CD4-positive, alpha-beta T cell treated with Interleukin-6 for 4 hours (primary cell): ENCODE measurements at regions not wholly inside any gene's neighbourhood (a gene's known extent, or its start where the extent isn't known, plus 50 kb on each side); places are given as distances from the start of the nearest gene placed in this dataset.

Experiments
- DNase-seq: peaks from one replicate; pipeline ENCODE4 v3.0.0-alpha.2; 2020; ENCODE audit warnings: mixed read lengths

DNA sequence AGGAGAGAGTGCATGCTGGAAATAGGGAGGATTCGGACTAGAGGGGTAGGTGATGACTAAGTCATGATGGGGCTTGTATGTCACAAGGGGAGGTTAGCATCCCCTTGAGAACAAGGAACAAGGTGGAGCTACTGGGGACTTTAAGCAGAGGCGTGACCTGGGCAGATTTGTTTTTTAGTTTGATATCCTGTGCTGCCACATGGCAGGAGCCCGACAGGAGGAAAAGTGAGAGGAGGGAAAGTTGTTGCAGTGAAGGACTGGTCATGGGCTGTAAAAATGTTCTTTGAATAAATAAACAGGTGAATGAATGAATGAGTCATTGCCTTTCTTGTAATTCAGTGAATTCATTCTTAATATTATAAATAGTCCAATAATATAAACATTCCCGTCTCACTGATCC, 365.1 kb upstream of the CDH5 start:
- DNase-seq, result no peak

GRCh38 chr16:65998443-65998842, 368.0 kb upstream of the CDH5 start:
- DNase-seq, result no peak

DNA sequence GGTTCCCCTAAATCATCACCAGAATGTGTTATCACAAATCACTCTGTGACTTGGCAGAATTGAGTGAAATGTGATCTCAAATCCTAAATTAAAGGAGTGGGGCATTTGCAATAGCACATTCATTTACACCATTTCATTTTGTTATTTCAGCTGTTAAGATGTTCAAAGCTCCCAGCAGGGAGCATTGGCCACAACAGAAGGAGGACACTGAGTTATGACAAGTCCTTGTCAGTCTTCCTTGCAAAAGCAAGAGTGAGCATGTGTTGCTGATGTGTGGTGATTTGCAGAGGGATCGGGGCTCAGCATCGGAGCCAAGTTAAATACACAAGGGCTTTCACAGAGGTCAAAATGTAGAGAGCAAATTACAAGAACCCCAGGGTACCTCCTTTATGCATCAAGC, 372.2 kb upstream of the CDH5 start:
- DNase-seq, result no peak

- DNase-seq, result no peak
These were observed 375.3 kb upstream of the CDH5 start for GRCh38 chr16:65991149-65991701.

DNA sequence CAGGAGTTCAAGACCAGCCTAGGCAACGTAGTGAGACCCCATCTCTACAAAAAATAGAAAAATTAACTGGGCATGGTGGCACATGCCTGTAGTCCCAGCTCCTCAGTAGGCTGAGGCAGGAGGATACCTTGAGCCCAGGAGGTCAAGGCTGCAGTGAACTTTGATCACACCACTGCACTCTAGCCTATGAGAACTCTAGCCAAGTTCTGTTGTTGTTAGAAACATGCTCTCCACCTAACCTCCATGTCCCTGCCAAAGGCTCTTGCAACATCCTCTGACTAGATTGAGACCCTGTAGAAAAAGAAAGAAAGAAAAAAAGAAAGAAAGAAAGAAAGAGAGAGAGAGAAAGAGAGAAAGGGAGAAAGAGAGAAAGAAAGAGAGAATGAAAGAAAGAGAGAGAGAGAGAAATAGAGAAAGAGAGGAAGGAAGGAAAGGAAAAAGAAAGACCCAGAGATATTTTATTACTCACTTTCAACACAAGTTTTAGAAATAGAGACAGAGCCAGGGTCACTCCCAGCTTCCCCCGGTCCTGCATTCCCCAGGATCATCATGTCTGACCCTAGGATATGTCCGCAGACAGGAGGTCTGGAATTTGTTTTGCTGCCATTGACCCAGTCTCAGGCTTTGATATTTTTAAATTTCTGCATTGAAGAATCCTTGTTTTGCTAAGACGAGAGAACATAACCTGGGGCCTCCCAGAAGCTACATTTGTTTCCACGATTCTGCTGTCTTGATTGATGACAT, 376.5 kb upstream of the CDH5 start:
- DNase-seq, result no peak

- no peak for DNase-seq
These were observed 378.4 kb upstream of the CDH5 start for GRCh38 chr16:65988024-65988595.

DNA sequence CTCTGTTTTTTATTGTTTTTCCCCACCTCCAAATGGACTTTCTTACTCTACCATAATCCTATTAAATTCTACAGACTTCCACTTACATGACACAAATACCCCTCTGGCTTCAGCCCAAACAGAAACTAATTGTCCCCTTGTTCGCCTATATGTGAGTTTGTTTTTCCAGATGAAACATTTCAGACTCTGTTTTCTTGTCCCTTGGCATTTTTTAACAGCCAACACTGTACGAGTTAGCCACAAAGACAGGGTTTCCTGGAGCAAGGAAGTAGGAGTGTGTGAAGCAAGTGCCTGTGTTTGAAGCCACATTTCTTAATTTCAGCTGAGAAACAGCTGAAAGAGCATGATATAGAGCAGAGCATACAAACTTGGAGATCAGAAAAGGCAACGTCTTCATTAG, 382.2 kb upstream of the CDH5 start:
- no peak for DNase-seq

DNA sequence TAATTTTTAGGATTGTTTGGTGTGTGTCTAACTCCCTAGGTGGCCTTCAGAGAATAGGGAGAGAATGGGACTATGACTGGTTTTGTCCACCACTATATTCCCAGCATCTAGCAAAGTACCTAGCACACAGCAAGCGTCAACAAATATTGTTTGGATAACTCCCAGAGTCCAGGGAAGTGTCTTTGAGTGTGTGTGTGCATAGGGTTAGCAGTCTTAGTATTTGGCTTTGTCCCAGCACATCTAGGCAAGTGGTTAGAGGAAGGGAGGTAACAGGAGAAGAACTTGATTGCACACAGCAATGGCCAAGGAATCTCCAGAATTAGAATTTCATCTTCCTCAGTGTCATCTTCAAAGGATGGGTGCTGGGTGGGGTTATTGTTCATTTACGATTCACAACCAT, 385.4 kb upstream of the CDH5 start:
- no peak for DNase-seq

DNA sequence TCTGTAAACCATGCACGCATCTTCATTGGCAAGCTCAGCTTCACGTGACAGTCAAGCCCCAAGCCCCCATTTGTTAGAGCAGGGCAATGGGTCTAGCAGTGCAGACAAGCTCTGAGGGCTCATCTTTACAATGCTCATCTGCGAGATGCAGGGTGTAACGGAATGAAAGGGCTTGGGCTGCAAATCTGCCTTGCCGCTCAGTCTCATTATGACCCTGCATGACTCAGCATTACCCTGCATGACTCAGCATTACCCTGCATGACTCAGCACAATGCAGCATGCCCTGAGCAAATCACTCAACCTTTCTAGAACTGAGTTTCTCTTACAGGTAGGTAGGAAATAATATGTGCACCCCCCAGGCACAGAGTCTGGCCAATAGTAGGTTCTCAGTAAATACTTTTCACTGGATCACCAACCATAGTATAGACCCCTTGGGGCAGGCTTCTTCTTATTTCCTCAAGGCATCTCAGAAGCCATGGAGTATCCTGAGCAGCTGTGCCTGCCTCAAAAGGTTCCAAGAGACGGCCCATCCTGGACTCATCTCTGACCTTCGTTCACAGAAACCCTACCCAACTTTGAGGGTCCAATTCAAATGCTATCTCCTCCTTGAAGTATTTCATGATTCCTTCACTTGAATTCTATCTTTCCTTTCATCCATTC, 391.3 kb upstream of the CDH5 start:
- no peak for DNase-seq

GRCh38 chr16:65967376-65967775, 399.1 kb upstream of the CDH5 start:
- DNase-seq, result no peak

DNA sequence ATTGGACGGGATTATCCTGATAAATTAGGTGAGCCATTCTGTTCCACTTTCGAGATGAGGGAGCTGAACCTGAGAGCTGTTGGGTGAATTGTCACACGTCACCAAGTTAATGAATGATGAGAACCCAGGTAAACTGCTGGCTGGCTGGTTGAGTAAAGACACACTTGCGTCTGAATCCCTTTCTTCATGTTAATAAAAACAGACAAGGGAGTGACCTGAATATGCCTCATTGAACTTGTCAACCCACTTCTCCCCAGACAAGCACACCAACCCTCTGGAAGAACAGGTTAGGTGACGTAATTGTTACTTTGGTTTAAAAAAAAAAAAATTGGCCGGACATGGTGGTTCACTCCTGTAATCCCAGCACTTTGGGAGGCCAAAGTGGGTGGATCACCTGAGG, 400.9 kb upstream of the CDH5 start:
- DNase-seq, result no peak

GRCh38 chr16:65964752-65965151, 401.7 kb upstream of the CDH5 start:
- no peak for DNase-seq

DNA sequence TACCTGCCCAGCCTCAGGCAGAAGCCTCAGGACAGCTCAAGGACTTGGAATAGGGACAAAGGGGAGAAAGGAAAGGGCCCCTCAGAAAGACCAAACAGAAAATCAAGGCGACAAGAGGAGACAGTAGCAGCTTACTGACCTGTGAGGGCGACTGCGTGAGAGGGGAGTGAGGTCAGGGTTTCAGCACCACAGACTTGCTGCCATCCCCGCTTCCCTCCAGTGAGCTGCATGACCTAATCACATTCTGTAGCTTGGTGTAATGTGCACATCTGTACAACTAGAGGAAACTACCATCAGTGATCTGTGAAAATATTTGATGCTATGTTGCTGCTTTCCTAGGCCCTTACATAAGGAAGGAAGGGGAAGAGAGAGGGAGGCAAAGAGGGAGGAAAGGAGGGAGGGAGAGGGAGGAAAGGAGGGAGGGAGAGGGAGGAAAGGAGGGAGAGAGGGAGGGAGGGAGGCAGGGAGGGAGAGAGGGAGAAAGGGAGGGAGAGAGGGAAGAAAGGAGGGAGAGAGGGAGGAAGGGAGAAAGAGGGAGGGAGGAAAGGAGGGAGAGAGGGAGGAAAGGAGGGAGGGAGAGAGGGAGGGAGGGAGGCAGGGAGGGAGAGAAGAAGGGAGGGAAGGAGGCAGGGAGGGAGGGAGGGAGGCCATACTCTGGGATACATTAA, 404.9 kb upstream of the CDH5 start:
- no peak for DNase-seq

GRCh38 chr16:65959983-65960382, 406.5 kb upstream of the CDH5 start:
- no peak for DNase-seq

DNA sequence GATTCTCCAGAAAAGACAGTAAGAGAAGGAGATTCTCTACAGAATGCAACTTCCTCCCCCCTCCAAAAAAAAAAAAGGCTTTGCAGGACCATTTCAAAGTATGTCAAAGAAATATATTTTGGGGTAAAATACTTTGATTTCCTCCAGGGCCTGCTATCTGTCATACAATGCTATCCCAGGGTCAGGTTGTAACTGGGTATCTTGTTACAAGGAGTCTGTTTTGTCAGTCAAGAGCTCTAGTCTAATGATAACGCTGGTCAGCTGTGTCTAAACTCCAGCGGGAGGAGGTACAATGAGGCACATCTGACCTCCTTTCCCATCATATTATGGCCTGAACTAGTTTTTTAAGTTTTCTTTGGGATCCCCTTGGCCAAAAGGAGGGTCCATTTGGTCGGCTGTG, 408.4 kb upstream of the CDH5 start:
- no peak for DNase-seq

GRCh38 chr16:65956100-65956499, 410.4 kb upstream of the CDH5 start:
- no peak for DNase-seq

DNA sequence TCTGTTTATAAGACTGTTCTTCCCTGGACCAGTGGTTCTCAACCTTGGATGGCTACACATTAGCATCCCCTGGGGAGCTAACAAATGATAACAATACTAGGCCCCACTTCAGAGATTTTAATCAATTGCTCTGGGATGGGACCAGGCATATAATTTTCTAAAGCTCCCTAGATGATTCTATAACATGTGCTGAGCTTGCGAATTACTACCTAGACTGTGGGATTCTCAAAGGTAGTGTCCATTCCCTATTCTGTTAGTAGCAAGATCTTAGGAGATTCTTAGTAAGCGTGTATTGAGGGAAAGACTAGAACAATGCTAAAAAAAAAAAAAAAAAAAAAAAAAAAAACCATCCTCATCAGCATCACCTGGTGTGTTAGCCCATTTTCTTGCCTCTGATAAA, 412.0 kb upstream of the CDH5 start:
- no peak for DNase-seq

- no peak for DNase-seq
These were observed 416.3 kb upstream of the CDH5 start for GRCh38 chr16:65950211-65950610.

GRCh38 chr16:65948361-65948760, 418.1 kb upstream of the CDH5 start:
- no peak for DNase-seq

- DNase-seq, result no peak
These were observed 418.5 kb upstream of the CDH5 start for GRCh38 chr16:65947951-65948350.

DNA sequence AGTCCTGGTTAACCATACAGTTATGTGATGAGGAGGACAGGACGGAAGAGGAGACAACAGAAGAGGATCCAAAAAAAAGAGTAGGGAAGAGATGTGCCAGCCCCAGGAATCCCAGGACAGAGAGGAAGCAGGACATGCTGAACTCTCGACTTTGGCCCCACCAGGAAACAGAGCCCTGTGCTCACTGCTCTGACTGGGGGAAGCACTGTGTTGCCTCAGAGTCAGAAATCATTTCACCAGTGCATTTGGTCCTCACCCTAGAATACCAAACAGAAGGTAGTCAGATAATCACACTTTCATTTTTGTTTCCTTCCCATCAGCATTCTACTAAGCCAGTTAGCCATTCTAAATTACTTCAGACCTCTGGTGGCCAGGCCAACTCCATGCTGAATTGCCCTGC, 421.0 kb upstream of the CDH5 start:
- no peak for DNase-seq

GRCh38 chr16:65944361-65944760, 422.1 kb upstream of the CDH5 start:
- no peak for DNase-seq

GRCh38 chr16:65940711-65941110, 425.8 kb upstream of the CDH5 start:
- DNase-seq, result no peak

DNA sequence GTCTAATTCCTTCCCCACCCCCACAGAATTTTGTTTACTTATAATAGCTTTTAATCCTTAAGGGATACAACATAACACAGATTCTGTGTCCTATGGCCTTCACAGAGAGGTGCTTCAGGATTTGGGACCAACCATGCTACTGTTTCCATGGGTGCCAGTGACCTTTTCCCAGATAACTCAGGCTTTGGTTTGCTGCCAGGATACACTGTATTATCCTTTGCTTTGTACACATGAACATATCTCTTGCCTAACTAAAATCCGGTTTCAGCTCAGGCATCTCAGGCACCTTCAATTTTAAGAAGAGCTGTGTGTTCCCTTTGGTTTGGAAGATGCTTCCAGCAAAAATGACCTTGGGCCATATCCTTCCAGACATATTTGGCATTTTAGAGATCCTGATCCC, 428.4 kb upstream of the CDH5 start:
- DNase-seq, result no peak
